NCI-H187 (cell line): ENCODE measurements at regions not wholly inside any gene's neighbourhood (a gene's known extent, or its start where the extent isn't known, plus 50 kb on each side); places are given as distances from the start of the nearest gene placed in this dataset.
"Not testable (repeated sequence)": the region's sequence is repeated elsewhere in the genome, so short reads cannot be mapped to it uniquely, and the experiment has no call there.

Experiments
- DNase-seq, 2 experiments: peaks; one replicate each; lab custom pipeline; 2025; lab: John Stamatoyannopoulos, UW

DNA sequence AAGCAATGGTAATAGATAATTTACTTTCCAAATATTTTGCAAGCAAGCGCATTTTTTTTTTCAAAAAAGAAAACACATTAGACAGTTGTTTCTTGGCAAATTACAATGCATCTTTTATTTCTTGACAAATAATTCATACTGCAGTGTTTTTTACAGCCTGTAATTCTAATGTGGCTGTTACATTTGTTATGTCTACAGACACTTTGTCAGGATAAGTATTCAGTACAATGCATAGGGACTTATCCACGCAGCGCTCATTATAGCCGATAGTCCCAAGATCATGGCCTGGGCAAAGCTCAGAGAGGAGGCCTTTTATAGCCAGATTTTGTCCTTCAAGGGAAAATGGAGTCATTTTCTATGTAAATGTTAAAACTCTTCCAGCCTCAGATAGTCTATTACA is 123.0 kb upstream of the FANCL start:
- no peak for DNase-seq

DNA sequence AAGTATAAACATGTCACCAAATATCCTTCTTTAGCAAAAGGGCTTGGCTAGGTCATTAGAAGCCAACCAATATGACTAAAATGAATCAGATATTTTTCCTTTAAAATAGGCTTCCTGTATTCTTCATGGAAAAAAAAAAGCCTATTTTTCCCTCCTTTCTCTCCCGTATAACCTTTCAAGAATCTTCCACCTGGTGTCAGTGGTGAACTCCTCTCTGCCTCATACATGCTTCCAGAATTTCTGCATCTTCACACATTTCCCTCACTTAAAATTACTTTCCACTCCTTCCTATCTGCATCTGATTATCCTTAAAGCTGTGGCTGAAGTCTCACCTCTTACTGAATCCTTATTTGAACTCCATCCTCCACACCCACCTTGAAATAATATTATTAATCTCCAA is 116.9 kb upstream of the FANCL start:
- no peak for DNase-seq

DNA sequence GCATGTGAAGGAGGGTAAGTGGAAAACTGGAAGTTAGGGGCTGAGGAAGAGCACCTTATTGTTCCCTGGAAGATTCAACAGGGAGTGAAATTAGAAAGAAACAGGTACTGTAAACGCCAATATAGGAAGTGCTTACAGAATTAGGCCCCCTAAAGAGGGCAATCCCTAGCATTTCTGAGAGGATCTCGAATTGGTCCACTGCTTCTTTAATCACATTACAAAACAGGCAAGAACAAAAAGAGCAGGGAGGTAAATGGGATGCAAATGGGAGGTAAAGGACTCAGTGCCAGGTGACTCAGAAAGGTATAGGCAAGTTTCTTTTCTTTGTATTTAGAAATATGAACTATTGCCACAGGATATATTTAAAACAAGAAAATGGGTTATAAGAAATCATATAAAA is 116.4 kb upstream of the FANCL start:
- no peak for DNase-seq

DNA sequence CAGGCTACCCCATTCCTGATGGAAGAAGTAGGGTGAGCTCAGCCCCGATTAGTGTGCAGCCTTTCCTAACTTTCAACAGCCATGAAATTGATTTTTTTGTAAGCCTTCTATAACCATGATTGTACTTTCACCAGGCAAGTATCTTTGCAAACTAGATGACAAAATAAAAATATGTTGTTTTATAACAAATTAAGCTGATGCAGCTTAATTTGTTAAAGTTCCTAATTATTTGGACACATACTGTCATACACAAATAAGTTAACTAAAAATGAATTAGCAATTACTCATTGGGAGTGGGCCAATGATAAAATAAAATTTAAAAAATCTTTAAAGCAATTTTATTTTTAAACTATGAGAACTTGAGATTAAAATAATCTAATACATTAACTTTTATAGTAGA is 113.1 kb upstream of the FANCL start:
- no peak for DNase-seq

DNA sequence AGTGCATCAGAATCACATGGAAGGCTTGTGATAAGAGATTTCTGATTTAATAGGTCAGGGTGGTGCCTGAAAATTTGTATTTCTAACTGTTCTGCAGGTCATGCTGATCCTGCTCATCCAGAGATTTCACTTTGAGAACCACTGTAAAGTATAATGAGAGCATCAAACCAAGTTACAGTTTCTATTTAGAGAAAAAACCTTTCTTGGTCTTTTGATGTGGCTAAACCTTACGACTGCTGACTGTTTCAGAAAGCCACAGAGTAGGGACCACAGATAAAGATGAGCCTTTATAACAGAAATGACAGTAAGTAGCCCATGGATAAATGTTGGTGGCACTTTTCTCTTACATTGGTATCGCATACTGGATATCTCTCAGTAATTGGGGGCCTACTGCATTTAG is 109.4 kb upstream of the FANCL start:
- no peak for DNase-seq

DNA sequence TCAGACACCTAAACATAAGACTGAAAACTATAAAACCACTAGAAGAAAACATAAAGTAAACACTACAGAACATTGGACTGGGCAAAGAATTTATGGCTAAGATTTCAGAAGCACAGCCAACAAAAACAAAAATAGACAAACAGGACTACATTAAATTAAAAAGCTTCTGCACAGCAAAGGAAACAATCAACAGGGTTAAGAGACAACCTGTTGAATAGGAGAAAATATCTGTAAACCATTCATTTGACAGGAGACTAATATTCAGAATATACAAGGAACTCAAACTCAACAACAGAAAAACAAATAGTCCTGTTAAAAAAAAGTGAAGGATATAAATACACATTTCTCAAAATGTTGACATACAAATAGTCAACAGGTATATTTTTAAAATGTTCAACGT is 106.7 kb upstream of the FANCL start:
- no peak for DNase-seq

DNA sequence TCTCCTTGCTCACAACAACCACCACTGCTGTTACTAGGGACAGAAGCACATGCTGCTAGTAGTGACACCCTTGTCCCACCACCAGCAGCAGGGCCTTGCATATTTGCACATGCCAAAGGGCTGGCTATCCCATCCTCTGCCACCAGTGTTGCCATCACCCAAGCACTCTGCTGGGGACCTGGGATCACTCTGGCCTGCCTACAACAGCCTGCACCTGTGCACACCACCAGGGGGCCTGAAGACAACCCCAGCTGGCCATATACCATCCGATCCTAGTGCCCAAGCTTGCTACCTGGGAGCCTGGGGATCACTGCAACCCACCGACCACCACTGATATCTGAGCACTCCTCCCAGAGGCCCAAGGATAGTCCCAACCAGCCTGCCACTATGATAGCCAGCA is 99.9 kb upstream of the FANCL start:
- DNase-seq = no peak

DNA sequence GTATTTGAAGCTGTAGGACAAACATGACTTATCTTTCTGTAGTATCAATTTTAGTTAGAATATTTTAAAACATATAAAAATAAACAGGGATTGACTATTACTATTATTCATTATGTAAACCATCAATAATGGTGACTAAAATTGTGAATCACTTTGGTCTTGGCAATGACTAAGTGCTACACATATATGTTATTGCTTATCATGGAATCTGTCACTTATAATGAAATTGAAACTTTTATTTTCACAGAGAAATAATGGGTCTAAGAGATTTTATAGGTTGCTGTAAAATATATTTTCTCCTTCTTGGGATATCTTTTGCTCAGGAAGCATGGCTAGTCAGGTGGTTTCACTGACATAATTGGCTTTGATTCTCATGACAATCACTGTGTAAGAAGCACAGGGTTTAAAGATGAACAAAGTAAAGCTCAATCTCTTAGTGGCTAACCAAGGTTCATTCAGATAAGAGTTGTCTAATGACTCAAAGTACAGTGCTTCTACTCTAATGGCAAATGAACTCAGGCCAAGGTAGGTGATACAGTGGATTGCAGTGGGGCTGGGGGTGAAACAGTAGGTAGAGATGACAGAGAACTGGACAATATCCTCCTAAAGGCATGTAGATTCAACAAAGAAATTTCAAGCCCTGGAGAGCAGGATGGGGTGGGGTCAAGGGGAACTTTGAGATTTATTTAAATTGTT is 98.6 kb upstream of the FANCL start:
- no peak for DNase-seq

DNA sequence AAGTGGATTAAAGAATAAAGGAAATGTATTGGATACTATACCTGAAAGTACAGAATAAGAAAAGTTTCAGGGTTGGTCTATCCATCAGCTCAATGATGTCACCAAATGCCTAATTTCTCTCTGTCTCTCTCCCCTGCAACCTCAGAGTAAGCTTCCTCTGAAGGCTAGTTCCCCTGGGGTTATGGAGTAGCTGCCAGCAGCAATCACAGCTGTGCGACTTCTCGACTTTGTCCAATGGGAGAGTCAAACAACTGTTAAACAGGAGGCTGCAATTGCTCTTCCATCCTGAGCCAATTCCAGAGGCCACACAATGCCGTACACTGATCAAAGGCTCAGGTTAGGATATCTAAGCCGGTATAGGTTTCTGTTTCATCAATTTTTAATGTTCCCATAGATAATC is 95.3 kb upstream of the FANCL start:
- DNase-seq = no peak

DNA sequence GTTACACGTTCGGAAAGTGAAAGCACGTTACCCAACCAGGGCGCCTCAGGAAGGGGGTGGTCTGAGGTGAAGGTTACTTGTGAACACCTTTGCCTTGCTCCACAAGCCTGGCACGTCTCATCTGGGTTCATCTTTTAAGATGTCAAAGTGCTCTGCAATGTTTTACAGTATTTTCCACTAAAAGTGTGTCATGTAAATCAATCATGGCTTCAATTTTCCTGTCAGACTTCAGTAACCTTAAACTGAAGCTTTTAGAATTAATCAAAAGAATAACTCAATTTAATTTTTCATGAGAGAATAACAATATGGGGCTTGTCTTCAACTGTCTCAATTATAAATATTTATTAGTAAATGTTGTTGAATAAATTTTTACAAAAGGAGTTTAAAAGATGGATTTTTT is 93.3 kb upstream of the FANCL start:
- DNase-seq = no peak

DNA sequence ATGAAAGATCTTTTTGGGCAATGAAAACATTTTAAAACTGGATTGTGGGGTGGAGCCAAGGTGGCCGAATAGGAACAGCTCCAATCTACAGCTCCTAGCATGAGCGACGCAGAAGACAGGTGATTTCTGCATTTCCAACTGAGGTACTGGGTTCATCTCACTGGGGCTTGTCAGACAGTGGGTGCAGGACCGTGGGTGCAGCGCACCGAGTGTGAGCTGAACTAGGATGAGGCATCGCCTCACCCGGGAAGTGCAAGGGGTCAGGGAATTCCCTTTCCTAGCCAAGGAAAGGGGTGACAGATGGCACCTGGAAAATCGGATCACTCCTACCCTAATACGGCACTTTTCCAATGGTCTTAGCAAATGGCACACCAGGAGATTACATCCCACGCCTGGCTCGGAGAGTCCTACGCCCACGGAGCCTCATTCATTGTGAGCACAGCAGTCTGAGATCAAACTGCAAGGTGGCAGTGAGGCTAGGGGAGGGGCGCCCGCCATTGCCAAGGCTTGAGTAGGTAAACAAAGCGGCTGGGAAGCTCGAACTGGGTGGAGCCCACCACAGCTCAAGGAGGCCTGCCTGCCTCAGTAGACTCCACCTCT is 84.3 kb upstream of the FANCL start:
- not testable (repeated sequence) for DNase-seq

DNA sequence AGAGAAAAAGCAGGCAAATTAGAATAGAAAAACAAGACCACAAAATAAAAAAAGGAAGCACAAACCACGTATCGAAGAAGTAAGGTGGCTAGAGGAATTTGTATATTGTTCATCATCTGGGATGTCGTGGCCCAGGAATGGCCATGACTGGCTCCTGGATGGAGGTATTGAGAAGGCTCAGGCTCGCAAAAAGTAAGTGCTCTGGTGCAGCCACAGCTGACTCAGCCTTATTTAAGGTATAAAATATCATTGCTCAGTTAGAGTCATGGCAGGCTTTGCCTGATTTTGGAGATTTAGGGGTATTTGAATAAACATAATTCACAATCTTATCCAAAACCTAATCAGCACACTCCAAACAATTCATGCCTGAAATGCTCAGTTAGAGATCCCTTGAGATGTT is 78.4 kb upstream of the FANCL start:
- no peak for DNase-seq

DNA sequence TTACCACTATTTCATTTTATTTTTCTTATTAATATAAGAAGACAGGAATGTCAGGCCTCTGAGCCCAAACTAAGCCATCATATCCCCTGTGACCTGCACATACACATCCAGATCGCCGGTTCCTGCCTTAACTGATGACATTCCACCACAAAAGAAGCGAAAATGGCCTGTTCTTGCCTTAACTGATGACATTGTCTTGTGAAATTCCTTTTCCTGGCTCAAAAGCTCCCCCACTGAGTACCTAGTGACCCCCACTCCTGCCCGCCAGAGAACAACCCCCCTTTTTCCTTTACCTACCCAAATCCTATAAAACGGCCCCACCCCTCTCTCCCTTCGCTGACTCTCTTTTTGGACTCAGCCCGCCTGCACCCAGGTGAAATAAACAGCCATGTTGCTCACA is 77.8 kb upstream of the FANCL start:
- not testable (repeated sequence) for DNase-seq

DNA sequence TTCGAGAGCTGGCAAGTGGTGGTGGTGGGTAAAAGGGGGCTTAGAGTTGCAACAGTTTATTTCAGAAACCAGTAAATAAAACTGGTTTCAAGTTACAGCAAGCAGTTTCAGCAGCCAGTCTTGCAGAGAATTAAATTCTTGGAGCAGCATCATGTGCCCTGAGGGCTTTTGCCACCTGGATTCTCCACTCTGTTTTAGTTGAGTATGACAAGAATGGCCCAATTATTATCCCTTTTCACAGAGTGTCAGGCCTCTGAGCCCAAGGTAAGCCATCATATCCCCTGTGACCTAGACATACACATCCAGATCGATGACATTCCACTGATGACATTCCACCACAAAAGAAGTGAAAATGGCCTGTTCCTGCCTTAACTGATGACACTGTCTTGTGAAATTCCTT is 72.8 kb upstream of the FANCL start:
- no peak for DNase-seq

DNA sequence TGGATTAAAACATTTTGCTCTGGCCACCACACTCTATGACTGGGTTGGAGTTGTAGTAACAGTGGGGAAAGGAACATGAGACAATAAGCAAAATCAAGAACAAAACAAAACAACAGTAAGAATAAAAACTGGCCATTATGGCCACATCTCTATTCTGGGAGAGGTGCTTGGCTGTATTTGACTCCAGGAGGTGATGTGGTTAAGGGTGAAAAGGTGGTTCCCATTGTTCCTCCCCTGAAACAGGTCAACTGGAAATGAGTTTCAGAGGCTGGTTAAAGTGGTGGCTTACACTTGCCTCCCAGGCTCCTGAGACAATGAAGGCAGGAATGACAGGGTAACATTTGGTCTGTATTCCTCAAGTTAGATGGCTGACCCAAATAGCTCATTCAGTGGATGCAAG is 67.3 kb upstream of the FANCL start:
- DNase-seq = no peak

DNA sequence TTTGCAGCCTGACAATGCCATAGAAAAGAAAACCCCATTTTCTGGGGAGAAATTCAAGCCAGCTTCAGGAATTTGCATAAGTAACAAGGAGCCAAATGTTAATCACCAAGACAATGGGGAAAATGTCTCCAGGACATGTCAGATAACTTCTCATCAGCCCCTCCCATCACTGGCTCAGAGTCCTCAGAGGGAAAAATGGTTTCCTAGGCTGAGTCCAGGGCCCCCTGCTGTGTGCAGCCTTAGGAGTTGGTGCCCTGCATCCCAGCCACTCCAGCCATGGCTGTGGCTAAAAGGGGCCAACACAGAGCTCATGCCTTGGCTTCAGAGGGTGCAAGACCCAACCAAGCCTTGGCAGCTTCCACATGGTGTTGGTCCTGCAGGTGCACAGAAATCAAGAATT is 63.7 kb upstream of the FANCL start:
- no peak for DNase-seq

DNA sequence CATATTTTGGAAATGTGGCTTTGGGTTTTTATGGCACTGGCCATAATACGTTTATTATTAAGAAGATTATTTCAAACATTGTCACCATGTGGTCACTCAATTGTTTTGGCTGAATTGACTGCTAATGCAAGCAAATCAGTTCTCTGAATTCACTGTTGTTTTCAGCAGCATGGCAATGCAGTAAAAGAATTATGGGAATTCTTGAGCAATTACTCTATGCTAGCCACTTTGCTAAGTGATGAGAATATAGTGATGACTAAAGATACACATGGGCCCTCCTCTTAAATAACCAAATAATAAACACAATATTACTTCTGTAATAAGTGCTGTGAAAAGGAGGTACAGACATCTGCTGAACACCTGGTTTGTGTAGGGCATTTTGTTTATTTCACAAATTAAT is 58.0 kb upstream of the FANCL start:
- no peak for DNase-seq

DNA sequence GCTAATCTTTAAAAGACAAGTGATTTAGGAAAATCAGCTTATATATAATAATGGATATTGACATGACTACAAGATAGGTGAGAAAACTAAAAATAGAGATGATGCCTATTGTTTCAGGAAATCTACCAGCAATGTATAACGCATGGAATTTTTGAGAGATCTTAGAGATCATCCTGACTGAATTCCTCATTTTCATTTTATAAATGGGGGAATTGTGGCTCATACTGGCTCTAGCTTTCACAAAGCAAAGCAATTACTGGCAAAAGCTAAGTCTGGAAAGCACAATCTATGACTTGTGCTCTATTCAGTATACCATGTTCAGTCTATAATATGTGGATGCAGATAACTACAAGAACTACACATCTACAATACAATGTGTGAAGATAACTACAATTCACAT is 51.9 kb upstream of the FANCL start:
- DNase-seq = no peak

DNA sequence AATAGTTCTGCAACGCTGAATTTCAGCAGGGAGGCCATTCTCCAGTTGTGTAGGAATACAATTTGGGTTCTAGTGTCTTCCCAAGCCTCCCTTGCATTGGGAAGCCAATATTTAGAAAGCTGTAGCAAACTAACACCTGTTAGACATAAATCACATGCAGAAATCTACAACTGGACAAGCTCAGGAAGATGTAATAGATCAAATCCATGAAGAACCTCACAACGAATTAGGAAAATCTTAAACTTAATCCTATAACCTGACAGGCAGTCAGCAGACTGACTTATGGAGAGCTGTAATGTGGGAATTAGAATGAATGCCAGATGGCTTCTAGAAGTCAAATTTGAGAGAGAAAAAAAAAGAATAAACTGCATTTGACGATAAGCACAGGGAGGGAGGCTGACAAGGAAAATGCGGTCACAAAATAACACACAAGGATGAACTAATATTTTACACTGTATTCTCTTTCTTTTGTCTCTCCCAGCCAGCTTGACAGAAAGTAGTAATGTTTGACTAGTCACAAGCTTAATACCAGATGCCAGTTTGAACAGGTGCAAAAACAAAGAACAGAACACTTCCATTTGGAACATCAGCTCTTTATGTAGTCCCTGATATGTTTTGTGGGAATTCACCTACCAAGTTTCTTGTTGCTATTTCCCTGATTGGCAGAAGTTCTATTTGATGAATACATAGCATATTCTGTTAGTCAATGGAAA is 50.8 kb upstream of the FANCL start:
- DNase-seq = no peak
